A549 (cell line): ENCODE measurements at regions not wholly inside any gene's neighbourhood (a gene's known extent, or its start where the extent isn't known, plus 50 kb on each side); places are given as distances from the start of the nearest gene placed in this dataset.

Experiments used
- ATAC-seq, 2 experiments: fragments of 200-7000 bp in 1 of 2; fragments of >200 bp in 1 of 2; cut with Nextera tagmentation in 1 of 2; cut with Tn5 transposase in 1 of 2; 3 replicates each; pipeline versions ENCODE4 v1.8.0 to v1.9.1; 2018 to 2020; ENCODE audit warnings: mild to moderate bottlenecking in 1 of 2, moderate library complexity in 1 of 2
- CTCF ChIA-PET: fragments of 300-600 bp; sonication (Branson Sonifier 250); formaldehyde crosslinking; extraction: SDS; loops from one replicate; lab custom pipeline; 2021; ENCODE audit warnings: antibody characterized with exemption, inconsistent platforms; lab: Yijun Ruan, JAX
- POLR2A ChIA-PET: fragments of 350-600 bp; formaldehyde crosslinking; extraction: SDS; loops from one replicate; lab custom pipeline; 2021; ENCODE audit warnings: antibody characterized with exemption, inconsistent platforms; lab: Yijun Ruan, JAX
- DNase-seq, 2 experiments: peaks; one replicate each; pipeline versions ENCODE4 v3.0.0 to v3.0.0-alpha.2; 2011 to 2016; ENCODE audit warnings: low read depth in 1 of 2, low spot score in 1 of 2
- FAIRE-seq: peaks from 2 replicates; lab custom pipeline; 2011; peaks lifted over from hg19 to GRCh38; lab: Jason Lieb, UNC
- H3K27ac ChIP-seq, 2 experiments: fragments of >200 bp; sonication (Bioruptor Twin); formaldehyde crosslinking; 3 replicates each; pipeline ENCODE4 v1.5.1; 2016 to 2017
- H3K4me1 ChIP-seq: fragments of >200 bp; sonication (Bioruptor Twin); formaldehyde crosslinking; 3 replicates; pipeline ENCODE4 v1.6.1; 2016
- H3K4me2 ChIP-seq: fragments of >200 bp; sonication (Bioruptor Twin); formaldehyde crosslinking; 3 replicates; pipeline ENCODE4 v1.6.1; 2016
- H3K4me3 ChIP-seq: fragments of >200 bp; sonication (Bioruptor Twin); formaldehyde crosslinking; 3 replicates; pipeline ENCODE4 v1.5.1; 2016
- H3K9me3 ChIP-seq: fragments of >200 bp; sonication (Bioruptor Twin); formaldehyde crosslinking; 3 replicates; pipeline ENCODE4 v1.6.1; 2016
- CBX2 ChIP-seq: fragments of 200-600 bp; sonication (generic); IDR thresholded peaks from 2 replicates; pipeline ENCODE4 v1.6.1; 2016; ENCODE audit warnings: low read depth, mild to moderate bottlenecking, borderline replicate concordance
- CBX8 ChIP-seq: fragments of 200-600 bp; sonication (generic); IDR thresholded peaks from 2 replicates; pipeline ENCODE4 v1.6.1; 2016
- CHD2 ChIP-seq: fragments of 150-350 bp; IDR thresholded peaks from 2 replicates; pipeline ENCODE4 v1.6.1; 2014; ENCODE audit warnings: low read length; ENCODE audit not compliant: partially characterized antibody
- CHD4 ChIP-seq: fragments of 200-600 bp; sonication (generic); IDR thresholded peaks from 2 replicates; pipeline ENCODE4 v1.6.1; 2016; ENCODE audit warnings: antibody characterized with exemption, mild to moderate bottlenecking, borderline replicate concordance
- EHF ChIP-seq: fragments of 250-450 bp; sonication (Bioruptor Pico); IDR thresholded peaks from 2 replicates; pipeline ENCODE4 v1.5.0; 2020; ENCODE audit warnings: mild to moderate bottlenecking
- ELK1 ChIP-seq: fragments of 150-350 bp; IDR thresholded peaks from 2 replicates; pipeline ENCODE4 v1.6.1; 2014; ENCODE audit warnings: low read depth, mild to moderate bottlenecking, low read length
- FOSL2 ChIP-seq, 2 experiments: fragments of 450-650 bp in 1 of 2; fragments of >200 bp in 1 of 2; sonication (Bioruptor Twin) in 1 of 2; formaldehyde crosslinking; IDR thresholded peaks; 2 replicates each; pipeline versions ENCODE4 v1.5.0 to v1.6.1; 2016 to 2020; ENCODE audit warnings: mild to moderate bottlenecking in 1 of 2, moderate library complexity in 1 of 2
- FOXS1 ChIP-seq: fragments of 250-450 bp; sonication (Bioruptor Pico); IDR thresholded peaks from 2 replicates; pipeline ENCODE4 v1.5.0; 2020; ENCODE audit warnings: mild to moderate bottlenecking, moderate library complexity
- HEYL ChIP-seq: fragments of 250-450 bp; sonication (Bioruptor Pico); IDR thresholded peaks from 2 replicates; pipeline ENCODE4 v1.8.0; 2021; ENCODE audit warnings: mild to moderate bottlenecking, moderate library complexity
- HMGXB4 ChIP-seq: fragments of 250-450 bp; sonication (Bioruptor Pico); IDR thresholded peaks from 2 replicates; pipeline ENCODE4 v1.5.0; 2021; ENCODE audit warnings: mild to moderate bottlenecking, moderate library complexity, borderline replicate concordance
- HOXB13 ChIP-seq: fragments of 250-450 bp; sonication (Bioruptor Pico); IDR thresholded peaks from 2 replicates; pipeline ENCODE4 v1.5.0; 2020; ENCODE audit warnings: low read depth, mild to moderate bottlenecking, moderate library complexity
- JUNB ChIP-seq: fragments of >200 bp; sonication (Bioruptor Twin); formaldehyde crosslinking; IDR thresholded peaks from 2 replicates; pipeline ENCODE4 v1.6.1; 2016
- MAFK ChIP-seq: fragments of 450-650 bp; IDR thresholded peaks from 2 replicates; pipeline ENCODE4 v1.6.1; 2014; ENCODE audit not compliant: partially characterized antibody
- MYC ChIP-seq: IDR thresholded peaks from 2 replicates; pipeline ENCODE4 v1.6.1; 2012; ENCODE audit warnings: mild to moderate bottlenecking, inconsistent platforms, low read length, improper control_type of control experiment, borderline replicate concordance
- NPAS2 ChIP-seq: fragments of 250-450 bp; sonication (Bioruptor Pico); IDR thresholded peaks from 2 replicates; pipeline ENCODE4 v1.8.0; 2022; ENCODE audit warnings: mild to moderate bottlenecking, moderate library complexity, borderline replicate concordance
- PHF8 ChIP-seq: fragments of 200-600 bp; sonication (generic); IDR thresholded peaks from 2 replicates; pipeline ENCODE4 v1.6.1; 2016; ENCODE audit warnings: low read depth, mild to moderate bottlenecking, antibody characterized with exemption, moderate library complexity, borderline replicate concordance
- RARB ChIP-seq: fragments of 250-450 bp; sonication (Bioruptor Pico); IDR thresholded peaks from 2 replicates; pipeline ENCODE4 v1.8.0; 2021; ENCODE audit warnings: mild to moderate bottlenecking, moderate library complexity
- SREBF2 ChIP-seq: fragments of 450-650 bp; IDR thresholded peaks from 2 replicates; pipeline ENCODE4 v1.6.1; 2014; ENCODE audit warnings: mild to moderate bottlenecking, moderate library complexity
- WGBS: methylation state at CpG from one replicate; pipeline ENCODE4 v1.1.6; 2017; ENCODE audit errors: missing lambda C conversion rate; 5-methylcytosine and 5-hydroxymethylcytosine counted together

DNA sequence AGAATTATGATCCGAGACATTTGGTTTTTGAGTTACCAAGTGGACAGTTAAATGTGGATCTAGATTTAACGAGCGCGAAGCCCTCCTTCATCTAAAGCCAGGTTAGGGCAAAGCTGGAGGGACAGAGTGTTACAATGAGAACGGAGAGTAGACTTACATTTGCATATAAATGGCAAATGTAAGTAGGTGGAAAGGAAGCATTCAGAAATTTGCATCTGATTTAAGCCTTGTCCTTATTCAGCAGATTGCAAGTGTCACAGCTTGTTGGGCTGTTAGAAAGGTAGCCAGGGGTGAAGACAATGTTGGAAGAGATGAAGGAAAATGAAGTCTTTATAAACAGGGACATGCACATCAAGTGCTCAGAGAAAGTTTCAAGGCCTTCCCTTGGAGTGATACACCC is 806.2 kb downstream of the GALC start:
- no peak for ATAC-seq
- FAIRE-seq: no peak

GRCh38 chr14:87185961-87186560 is 806.9 kb downstream of the GALC start:
- ATAC-seq: no peak
- DNase-seq: no peak
- Histone ChIP-seq H3K4me2 (no peak overlapping the region), H3K27ac (no peak overlapping the region), H3K4me1 (no peaks in the 10 kb centered on the region), H3K9me3 (no peaks in the 10 kb centered on the region), H3K4me3 (no peak overlapping the region)
- WGBS: under 1% methylated on average over 10 of the region's 10 CpGs
- ChIA-PET CTCF (no interaction called here), POLR2A (no interaction called here)
- FAIRE-seq: no peak
- TF ChIP-seq CBX8 (no peak), CHD4 (no peak), ELK1 (no peak), CHD2 (no peak), CBX2 (no peak), HOXB13 (CRISPR knock-in tag) (no peak), HMGXB4 (CRISPR knock-in tag) (no peak), JUNB (no peak), SREBF2 (no peak), MYC (no peak), FOSL2 (IDR thresholded peaks at IDR 0.05) (no peak), FOSL2 (CRISPR knock-in tag; IDR thresholded peaks at IDR 0.05) (no peak), EHF (no peak), NPAS2 (CRISPR knock-in tag) (no peak)

More for the DNA sequence above, 806.2 kb downstream of the GALC start:
- Histone ChIP-seq H3K9me3 (no peaks in the 10 kb centered on the region), H3K27ac (no peak overlapping the region), H3K4me2 (no peak overlapping the region), H3K4me1 (no peaks in the 10 kb centered on the region), H3K4me3 (no peak overlapping the region)
- ChIA-PET CTCF (no interaction called here), POLR2A (no interaction called here)
- no peak for TF ChIP-seq HMGXB4 (CRISPR knock-in tag)
- no peak for TF ChIP-seq FOSL2 (IDR thresholded peaks at IDR 0.05)
- TF ChIP-seq FOSL2 (CRISPR knock-in tag; IDR thresholded peaks at IDR 0.05): no peak
- TF ChIP-seq PHF8: no peak
- WGBS: 42% methylated on average over 5 of the region's 5 CpGs
- no peak for DNase-seq

DNA sequence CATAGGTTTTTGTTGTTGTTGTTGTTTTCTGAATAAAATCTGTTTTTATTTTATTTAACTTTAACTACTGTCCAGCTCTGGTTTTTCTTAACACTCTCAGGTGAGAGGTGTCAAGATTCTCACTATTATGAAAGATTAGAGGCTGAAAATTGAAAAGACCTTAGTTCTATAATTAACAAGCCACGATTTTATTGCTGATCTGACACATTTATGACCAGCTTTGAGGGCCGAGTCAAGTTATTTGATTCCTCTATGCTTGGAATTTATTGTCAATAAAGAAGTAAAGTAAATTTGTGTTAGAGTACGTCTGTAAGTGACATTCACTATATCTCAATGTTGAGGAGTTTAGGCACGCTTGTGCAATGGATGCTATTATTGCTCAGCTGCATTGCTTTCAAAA is 808.8 kb downstream of the GALC start:
- ATAC-seq: no peak
- FAIRE-seq: no peak

More for the DNA sequence above, 808.8 kb downstream of the GALC start:
- ChIA-PET CTCF (no interaction called here), POLR2A (no interaction called here)
- no peak for DNase-seq
- H3K4me3 ChIP-seq: no peak overlapping the region
- H3K27ac ChIP-seq: no peak overlapping the region
- no peak overlapping the region for H3K4me2 ChIP-seq
- WGBS: 2% methylated on average over 4 of the region's 4 CpGs
- H3K4me1 ChIP-seq: no peaks in the 10 kb centered on the region
- TF ChIP-seq RARB (CRISPR knock-in tag) (no peak), FOXS1 (CRISPR knock-in tag) (no peak), MAFK (peak; percentile 76), HEYL (no peak)
- H3K9me3 ChIP-seq: no peaks in the 10 kb centered on the region
